HG02981 (cell line): ENCODE measurements at regions not wholly inside any gene's neighbourhood (a gene's known extent, or its start where the extent isn't known, plus 50 kb on each side); places are given as distances from the start of the nearest gene placed in this dataset.

Experiments
- ATAC-seq: cut with Tn5 transposase; IDR thresholded peaks from one replicate; pipeline ENCODE4 v1.9.1; 2021; ENCODE audit warnings: mild to moderate bottlenecking, moderate library complexity; ENCODE audit not compliant: unreplicated experiment

GRCh38 chr6:113570641-113571040 is 286.5 kb upstream of the MARCKS start:
- no peak for ATAC-seq

- ATAC-seq: no peak
These were observed 283.0 kb upstream of the MARCKS start for GRCh38 chr6:113574147-113574546.

GRCh38 chr6:113576310-113576709 is 280.8 kb upstream of the MARCKS start:
- no peak for ATAC-seq

- ATAC-seq: no peak
These were observed 278.5 kb upstream of the MARCKS start for GRCh38 chr6:113578691-113579090.

- no peak for ATAC-seq
These were observed 272.4 kb upstream of the MARCKS start for GRCh38 chr6:113584767-113585166.

GRCh38 chr6:113585246-113585645 is 271.9 kb upstream of the MARCKS start:
- ATAC-seq: no peak

- no peak for ATAC-seq
These were observed 270.6 kb upstream of the MARCKS start for GRCh38 chr6:113586413-113587077.

- ATAC-seq: no peak
These were observed 270.0 kb upstream of the MARCKS start for GRCh38 chr6:113587078-113587699.

- ATAC-seq: no peak
These were observed 268.5 kb upstream of the MARCKS start for GRCh38 chr6:113588646-113589045.

GRCh38 chr6:113591896-113592827 is 265.0 kb upstream of the MARCKS start:
- no peak for ATAC-seq

- ATAC-seq: no peak
These were observed 262.4 kb upstream of the MARCKS start for GRCh38 chr6:113594726-113595125.

- ATAC-seq: no peak
These were observed 261.2 kb upstream of the MARCKS start for GRCh38 chr6:113595911-113596376.

GRCh38 chr6:113596387-113597230 is 260.5 kb upstream of the MARCKS start:
- ATAC-seq: peak; percentile 23

- peak; percentile 44 for ATAC-seq
These were observed 259.9 kb upstream of the MARCKS start for GRCh38 chr6:113597231-113597583.

- ATAC-seq: no peak
These were observed 258.4 kb upstream of the MARCKS start for GRCh38 chr6:113598786-113599185.

- ATAC-seq: no peak
These were observed 257.7 kb upstream of the MARCKS start for GRCh38 chr6:113599444-113599843.

GRCh38 chr6:113600551-113601339 is 256.4 kb upstream of the MARCKS start:
- ATAC-seq: no peak

GRCh38 chr6:113607821-113608545 is 249.2 kb upstream of the MARCKS start:
- no peak for ATAC-seq

- no peak for ATAC-seq
These were observed 246.7 kb upstream of the MARCKS start for GRCh38 chr6:113610377-113610988.
